CD14-positive monocyte (primary cell): ENCODE measurements at regions not wholly inside any gene's neighbourhood (a gene's known extent, or its start where the extent isn't known, plus 50 kb on each side); places are given as distances from the start of the nearest gene placed in this dataset.

Experiments
- DNase-seq, 3 donors: peaks; one replicate each; pipeline ENCODE4 v3.0.0-alpha.2; 2011 to 2022
- H2AFZ ChIP-seq: 2 replicates; pipeline ENCODE4 v1.6.0; 2012; ENCODE audit warnings: mild to moderate bottlenecking, low read depth, low read length, inconsistent platforms; ENCODE audit not compliant: insufficient read depth, poor library complexity, severe bottlenecking
- H3K27ac ChIP-seq, 2 donors: 1 replicate in 1 of 2; 2 replicates in 1 of 2; pipeline ENCODE4 v1.5.1; 2012 to 2013; ENCODE audit warnings: low read length in 2 of 2, control low read depth in 1 of 2, inconsistent platforms in 1 of 2, low read depth in 1 of 2, mild to moderate bottlenecking in 1 of 2
- H3K27me3 ChIP-seq, 2 donors: one replicate each; pipeline versions ENCODE4 v1.6.0 to v1.6.1; 2011 to 2013; ENCODE audit warnings: low read length in 2 of 2; ENCODE audit not compliant: control insufficient read depth in 2 of 2, insufficient read depth in 2 of 2
- H3K36me3 ChIP-seq, 2 donors: replicated peaks in 1 of 2; 1 replicate in 1 of 2; 2 replicates in 1 of 2; pipeline versions ENCODE4 v1.5.1 to v1.6.1; 2012 to 2013; ENCODE audit warnings: low read length in 2 of 2, control low read depth in 1 of 2, inconsistent platforms in 1 of 2, mild to moderate bottlenecking in 1 of 2; ENCODE audit not compliant: insufficient read depth in 2 of 2, control insufficient read depth in 1 of 2
- H3K4me1 ChIP-seq, 2 donors: 1 replicate in 1 of 2; 2 replicates in 1 of 2; pipeline versions ENCODE4 v1.5.1 to v1.6.1; 2012 to 2013; ENCODE audit warnings: low read length in 2 of 2, control low read depth in 1 of 2, inconsistent platforms in 1 of 2, mild to moderate bottlenecking in 1 of 2, moderate library complexity in 1 of 2; ENCODE audit not compliant: insufficient read depth in 2 of 2, control insufficient read depth in 1 of 2
- H3K4me2 ChIP-seq: replicated peaks from 2 replicates; pipeline ENCODE3; 2012; ENCODE audit warnings: low read length, moderate library complexity, mild to moderate bottlenecking; ENCODE audit not compliant: poor library complexity, severe bottlenecking; ENCODE audit errors: extremely low read depth
- H3K4me3 ChIP-seq, 3 experiments: fragments of 200-600 bp in 1 of 3; sonication (generic) in 1 of 3; replicated peaks in 1 of 3; 1 replicate in 2 of 3; 2 replicates in 1 of 3; pipeline ENCODE4 v1.5.1; 2011 to 2013; ENCODE audit warnings: low read length in 3 of 3, mild to moderate bottlenecking in 3 of 3, control low read depth in 2 of 3, low read depth in 2 of 3, inconsistent platforms in 1 of 3, moderate library complexity in 1 of 3
- H3K79me2 ChIP-seq: 2 replicates; pipeline ENCODE4 v1.6.0; 2012; ENCODE audit warnings: mild to moderate bottlenecking, control low read depth, inconsistent platforms, low read length, moderate library complexity; ENCODE audit not compliant: insufficient read depth
- H3K9ac ChIP-seq: 2 replicates; pipeline ENCODE4 v1.6.0; 2017; ENCODE audit warnings: low read length, mild to moderate bottlenecking; ENCODE audit not compliant: insufficient read depth, poor library complexity, severe bottlenecking
- H3K9me3 ChIP-seq, 2 donors: replicated peaks in 1 of 2; 1 replicate in 1 of 2; 2 replicates in 1 of 2; pipeline versions ENCODE4 v1.5.1 to v1.6.1; 2012 to 2013; ENCODE audit warnings: low read length in 2 of 2, control low read depth in 1 of 2; ENCODE audit not compliant: control insufficient read depth in 1 of 2, insufficient read depth in 1 of 2
- H4K20me1 ChIP-seq: 2 replicates; pipeline ENCODE4 v1.6.0; 2012; ENCODE audit warnings: mild to moderate bottlenecking, low read length, control low read depth, moderate library complexity; ENCODE audit not compliant: insufficient read depth
- H3K27ac Mint-ChIP-seq, 7 donors: one replicate each; pipeline ENCODE4 v1.8.0; 2020; ENCODE audit warnings: mild to moderate bottlenecking in 7 of 7, mixed read lengths in 7 of 7, moderate library complexity in 6 of 7, inconsistent platforms in 2 of 7
- H3K27me3 Mint-ChIP-seq, 3 donors: one replicate each; pipeline ENCODE4 v1.8.0; 2021 to 2022; ENCODE audit warnings: low read depth in 3 of 3, mild to moderate bottlenecking in 3 of 3, mixed read lengths in 3 of 3, moderate library complexity in 3 of 3, inconsistent platforms in 1 of 3
- H3K36me3 Mint-ChIP-seq, 2 donors: one replicate each; pipeline ENCODE4 v1.8.0; 2020; ENCODE audit warnings: mixed read lengths in 2 of 2, inconsistent platforms in 1 of 2, mild to moderate bottlenecking in 1 of 2
- H3K4me1 Mint-ChIP-seq: one replicate; pipeline ENCODE4 v1.8.0; 2020; ENCODE audit warnings: mild to moderate bottlenecking, mixed read lengths
- H3K4me3 Mint-ChIP-seq, 2 donors: one replicate each; pipeline ENCODE4 v1.8.0; 2020; ENCODE audit warnings: mild to moderate bottlenecking in 2 of 2, mixed read lengths in 2 of 2, moderate library complexity in 1 of 2
- H3K9me3 Mint-ChIP-seq, 7 donors: one replicate each; pipeline ENCODE4 v1.8.0; 2020 to 2022; ENCODE audit warnings: mixed read lengths in 7 of 7, mild to moderate bottlenecking in 6 of 7, moderate library complexity in 6 of 7, inconsistent platforms in 2 of 7
- CTCF ChIP-seq: fragments of 200-600 bp; IDR thresholded peaks from one replicate; pipeline ENCODE4 v1.8.0; 2022; ENCODE audit warnings: antibody characterized with exemption, mild to moderate bottlenecking
- WGBS: methylation state at CpG from one replicate; pipeline ENCODE4 v1.1.5; 2013; ENCODE audit warnings: missing lambda C conversion rate; ENCODE audit not compliant: insufficient coverage; 5-methylcytosine and 5-hydroxymethylcytosine counted together
- intact Hi-C, 2 donors: fragments of 100-400 bp; cut with micrococcal nuclease; formaldehyde crosslinking; loops; one replicate each; pipeline versions ENCODE4 v1.15.0 to v1.15.1; 2023

GRCh38 chr10:4048236-4048864, 263.3 kb upstream of the KLF6 start:
- no CpG with 5 or more reads among the region's 2 CpGs for WGBS
- Histone ChIP-seq H2AFZ (no peak overlapping the region), H3K27ac (no peak overlapping the region), H3K4me3 (no peak overlapping the region), H3K27me3 (no peaks in the 10 kb centered on the region), H3K9me3 (no peaks in the 10 kb centered on the region), H3K36me3 (no peaks in the 10 kb centered on the region), H3K79me2 (no peaks in the 10 kb centered on the region), H3K4me1 (peaks cover 32 to 35% of the 10 kb centered on the region in 2 donors), H3K9ac (no peak overlapping the region), H3K4me2 (no peak overlapping the region), H4K20me1 (no peaks in the 10 kb centered on the region)
- H3K4me3 Mint-ChIP-seq: no peak overlapping the region
- peaks cover 39% of the 10 kb centered on the region for H3K4me1 Mint-ChIP-seq
- peak in 1 of 3 donors; percentile 54 for DNase-seq
- H3K36me3 Mint-ChIP-seq: no peaks in the 10 kb centered on the region
- no peaks in the 10 kb centered on the region for H3K27me3 Mint-ChIP-seq
- no peak for TF ChIP-seq CTCF
- H3K27ac Mint-ChIP-seq: peak overlapping the region in 3 of 7 donors; percentile 10 to 48 (median 46)
- peaks cover 0 to 2% (median 0%) of the 10 kb centered on the region in 7 donors for H3K9me3 Mint-ChIP-seq
- intact Hi-C loops: no loop called here

GRCh38 chr10:4046712-4047354, 261.8 kb upstream of the KLF6 start:
- H3K4me3 Mint-ChIP-seq: no peak overlapping the region
- no CpG with 5 or more reads among the region's 7 CpGs for WGBS
- Histone ChIP-seq H3K36me3 (no peaks in the 10 kb centered on the region), H3K4me1 (peaks cover 27 to 28% of the 10 kb centered on the region in 2 donors), H3K4me2 (no peak overlapping the region), H3K79me2 (no peaks in the 10 kb centered on the region), H3K9me3 (peaks cover 0 to 2% of the 10 kb centered on the region in 2 donors), H3K4me3 (no peak overlapping the region), H4K20me1 (no peaks in the 10 kb centered on the region), H3K27me3 (no peaks in the 10 kb centered on the region), H2AFZ (no peak overlapping the region), H3K9ac (no peak overlapping the region), H3K27ac (no peak overlapping the region)
- H3K27ac Mint-ChIP-seq: no peak overlapping the region
- intact Hi-C loops: no loop called here
- H3K4me1 Mint-ChIP-seq: peaks cover 36% of the 10 kb centered on the region
- no peak for TF ChIP-seq CTCF
- H3K36me3 Mint-ChIP-seq: peaks cover 1 to 2% of the 10 kb centered on the region in 2 donors
- H3K27me3 Mint-ChIP-seq: no peaks in the 10 kb centered on the region
- no peak for DNase-seq
- H3K9me3 Mint-ChIP-seq: peaks cover 3 to 8% (median 6%) of the 10 kb centered on the region in 7 donors
